Trophoblast cell (in vitro differentiated cells and primary cell): ENCODE measurements at regions not wholly inside any gene's neighbourhood (a gene's known extent, or its start where the extent isn't known, plus 50 kb on each side); places are given as distances from the start of the nearest gene placed in this dataset.

ENCODE experiments used
- DNase-seq, 2 donors: peaks; one replicate each; pipeline ENCODE4 v3.0.0-alpha.2; 2016
- H2AFZ ChIP-seq: 2 replicates; pipeline ENCODE4 v1.6.1; 2013; ENCODE audit warnings: low read length, moderate library complexity, mild to moderate bottlenecking; ENCODE audit not compliant: insufficient read depth, poor library complexity
- H2AK5ac ChIP-seq: 2 replicates; pipeline ENCODE4 v1.6.1; 2013; ENCODE audit warnings: mild to moderate bottlenecking, low read length
- H2BK120ac ChIP-seq: 2 replicates; pipeline ENCODE4 v1.6.1; 2013; ENCODE audit warnings: low read length, mild to moderate bottlenecking, moderate library complexity; ENCODE audit not compliant: insufficient read depth, poor library complexity
- H2BK12ac ChIP-seq: 2 replicates; pipeline ENCODE4 v1.6.1; 2013; ENCODE audit warnings: mild to moderate bottlenecking, low read length, moderate library complexity
- H2BK5ac ChIP-seq: 2 replicates; pipeline ENCODE4 v1.6.1; 2013; ENCODE audit warnings: low read length, low read depth, moderate library complexity, mild to moderate bottlenecking; ENCODE audit not compliant: poor library complexity
- H3K14ac ChIP-seq: 2 replicates; pipeline ENCODE4 v1.6.1; 2013; ENCODE audit warnings: mild to moderate bottlenecking, low read length
- H3K18ac ChIP-seq: 2 replicates; pipeline ENCODE4 v1.6.1; 2013; ENCODE audit warnings: mild to moderate bottlenecking, low read length
- H3K23ac ChIP-seq: 2 replicates; pipeline ENCODE4 v1.6.1; 2013; ENCODE audit warnings: low read length
- H3K27ac ChIP-seq: 2 replicates; pipeline ENCODE4 v1.5.1; 2013; ENCODE audit warnings: low read depth, mild to moderate bottlenecking, inconsistent platforms, low read length, moderate library complexity
- H3K27me3 ChIP-seq: 2 replicates; pipeline ENCODE4 v1.6.1; 2013; ENCODE audit warnings: inconsistent platforms, mild to moderate bottlenecking, low read length, moderate library complexity; ENCODE audit not compliant: insufficient read depth
- H3K36me3 ChIP-seq, 2 experiments: 1 replicate in 1 of 2; 2 replicates in 1 of 2; pipeline ENCODE4 v1.6.1; 2013; ENCODE audit warnings: low read length in 2 of 2, mild to moderate bottlenecking in 2 of 2, moderate library complexity in 1 of 2; ENCODE audit not compliant: insufficient read depth in 2 of 2, control insufficient read depth in 1 of 2
- H3K4ac ChIP-seq: 2 replicates; pipeline ENCODE4 v1.6.1; 2013; ENCODE audit warnings: low read depth, mild to moderate bottlenecking, low read length, moderate library complexity
- H3K4me1 ChIP-seq, 2 experiments: 1 replicate in 1 of 2; 2 replicates in 1 of 2; pipeline ENCODE4 v1.6.1; 2013; ENCODE audit warnings: low read length in 2 of 2, mild to moderate bottlenecking in 2 of 2, moderate library complexity in 1 of 2; ENCODE audit not compliant: insufficient read depth in 2 of 2, control insufficient read depth in 1 of 2
- H3K4me2 ChIP-seq: 2 replicates; pipeline ENCODE4 v1.6.1; 2013; ENCODE audit warnings: inconsistent platforms, mild to moderate bottlenecking, low read length, moderate library complexity
- H3K4me3 ChIP-seq: 2 replicates; pipeline ENCODE4 v1.5.1; 2013; ENCODE audit warnings: mild to moderate bottlenecking, low read depth, low read length, inconsistent platforms
- H3K79me1 ChIP-seq: one replicate; pipeline ENCODE4 v1.6.1; 2013; ENCODE audit warnings: low read length
- H3K79me2 ChIP-seq: 2 replicates; pipeline ENCODE4 v1.6.1; 2013; ENCODE audit warnings: low read length, mild to moderate bottlenecking; ENCODE audit not compliant: control insufficient read depth, insufficient read depth, poor library complexity
- H3K9ac ChIP-seq: 2 replicates; pipeline ENCODE4 v1.6.1; 2013; ENCODE audit warnings: mild to moderate bottlenecking, low read length
- H3K9me3 ChIP-seq: 2 replicates; pipeline ENCODE4 v1.6.1; 2013; ENCODE audit warnings: low read depth, mild to moderate bottlenecking, control low read depth, inconsistent platforms, low read length; ENCODE audit not compliant: insufficient read depth
- H4K12ac ChIP-seq: 2 replicates; pipeline ENCODE4 v1.6.1; 2013; ENCODE audit warnings: low read depth, mild to moderate bottlenecking, low read length, moderate library complexity
- H4K8ac ChIP-seq: 2 replicates; pipeline ENCODE4 v1.6.1; 2013; ENCODE audit warnings: low read depth, mild to moderate bottlenecking, low read length, moderate library complexity
- H4K91ac ChIP-seq: one replicate; pipeline ENCODE4 v1.6.1; 2013; ENCODE audit warnings: low read depth, mild to moderate bottlenecking, low read length, moderate library complexity
- WGBS: extraction: QIAGEN DNeasy Blood & Tissue Kit; methylation state at CpG from one replicate; pipeline ENCODE4 v1.1.7; 2013; ENCODE audit warnings: missing lambda C conversion rate; ENCODE audit not compliant: insufficient read length, insufficient coverage; ENCODE audit errors: extremely low coverage; 5-methylcytosine and 5-hydroxymethylcytosine counted together

GRCh38 chr6:145091586-145092142 is 643.7 kb downstream of the EPM2A start:
- H2AK5ac ChIP-seq: no peak overlapping the region
- no peak overlapping the region for H3K14ac ChIP-seq
- H3K4me3 ChIP-seq: no peak overlapping the region
- no peak overlapping the region for H2BK12ac ChIP-seq
- H3K27me3 ChIP-seq: no peaks in the 10 kb centered on the region
- no peaks in the 10 kb centered on the region for H3K36me3 ChIP-seq
- H4K91ac ChIP-seq: no peak overlapping the region
- H2BK5ac ChIP-seq: no peak overlapping the region
- no peaks in the 10 kb centered on the region for H3K79me1 ChIP-seq
- no peaks in the 10 kb centered on the region for H3K79me2 ChIP-seq
- H3K4me2 ChIP-seq: no peak overlapping the region
- H3K18ac ChIP-seq: no peak overlapping the region
- no peak overlapping the region for H2BK120ac ChIP-seq
- H3K9ac ChIP-seq: no peak overlapping the region
- H3K23ac ChIP-seq: no peak overlapping the region
- H3K9me3 ChIP-seq: no peaks in the 10 kb centered on the region
- no peak overlapping the region for H4K8ac ChIP-seq
- no CpG with 5 or more reads among the region's 2 CpGs for WGBS
- DNase-seq: no peak
- no peak overlapping the region for H3K4ac ChIP-seq
- H4K12ac ChIP-seq: no peak overlapping the region
- no peaks in the 10 kb centered on the region for H3K4me1 ChIP-seq
- H3K27ac ChIP-seq: no peak overlapping the region
- no peak overlapping the region for H2AFZ ChIP-seq

- no peak overlapping the region for H3K27ac ChIP-seq
- no peaks in the 10 kb centered on the region for H3K79me2 ChIP-seq
- no peak overlapping the region for H2BK5ac ChIP-seq
- no peak overlapping the region for H4K91ac ChIP-seq
- no peak overlapping the region for H3K4ac ChIP-seq
- no peak overlapping the region for H3K9ac ChIP-seq
- no peaks in the 10 kb centered on the region for H3K36me3 ChIP-seq
- no peak overlapping the region for H2AFZ ChIP-seq
- no peak for DNase-seq
- H4K8ac ChIP-seq: no peak overlapping the region
- H2BK120ac ChIP-seq: no peak overlapping the region
- H3K4me2 ChIP-seq: no peak overlapping the region
- no peaks in the 10 kb centered on the region for H3K4me1 ChIP-seq
- H2AK5ac ChIP-seq: no peak overlapping the region
- no peak overlapping the region for H4K12ac ChIP-seq
- H3K9me3 ChIP-seq: no peaks in the 10 kb centered on the region
- no peak overlapping the region for H3K23ac ChIP-seq
- no peak overlapping the region for H3K4me3 ChIP-seq
- no peak overlapping the region for H2BK12ac ChIP-seq
- no peak overlapping the region for H3K18ac ChIP-seq
- no CpG with 5 or more reads among the region's 4 CpGs for WGBS
- H3K14ac ChIP-seq: no peak overlapping the region
- no peaks in the 10 kb centered on the region for H3K79me1 ChIP-seq
- H3K27me3 ChIP-seq: no peaks in the 10 kb centered on the region
Measured at GRCh38 chr6:145092554-145092953, 642.8 kb downstream of the EPM2A start.

GRCh38 chr6:145093226-145093625 is 642.1 kb downstream of the EPM2A start:
- no peak overlapping the region for H2BK5ac ChIP-seq
- H4K8ac ChIP-seq: no peak overlapping the region
- H3K14ac ChIP-seq: no peak overlapping the region
- no peaks in the 10 kb centered on the region for H3K9me3 ChIP-seq
- H2BK12ac ChIP-seq: no peak overlapping the region
- no peak overlapping the region for H3K4ac ChIP-seq
- H2BK120ac ChIP-seq: no peak overlapping the region
- no peaks in the 10 kb centered on the region for H3K27me3 ChIP-seq
- H3K79me1 ChIP-seq: no peaks in the 10 kb centered on the region
- no peak overlapping the region for H3K4me3 ChIP-seq
- H3K18ac ChIP-seq: no peak overlapping the region
- H3K23ac ChIP-seq: no peak overlapping the region
- no peaks in the 10 kb centered on the region for H3K79me2 ChIP-seq
- H3K27ac ChIP-seq: no peak overlapping the region
- no peak overlapping the region for H4K12ac ChIP-seq
- no peak overlapping the region for H3K4me2 ChIP-seq
- H4K91ac ChIP-seq: no peak overlapping the region
- no peak overlapping the region for H2AFZ ChIP-seq
- no peaks in the 10 kb centered on the region for H3K36me3 ChIP-seq
- DNase-seq: no peak
- H2AK5ac ChIP-seq: no peak overlapping the region
- H3K4me1 ChIP-seq: no peaks in the 10 kb centered on the region
- no CpG with 5 or more reads among the region's 2 CpGs for WGBS
- no peak overlapping the region for H3K9ac ChIP-seq

GRCh38 chr6:145096846-145097245 is 638.5 kb downstream of the EPM2A start:
- Histone ChIP-seq H3K79me2 (no peaks in the 10 kb centered on the region), H3K4me3 (no peak overlapping the region), H4K12ac (no peak overlapping the region), H3K4me2 (no peak overlapping the region), H3K18ac (no peak overlapping the region), H2AFZ (no peak overlapping the region), H3K23ac (no peak overlapping the region), H2AK5ac (no peak overlapping the region), H3K27ac (no peak overlapping the region), H3K36me3 (no peaks in the 10 kb centered on the region), H4K8ac (no peak overlapping the region), H3K27me3 (no peaks in the 10 kb centered on the region), H3K9me3 (no peaks in the 10 kb centered on the region), H3K4ac (no peak overlapping the region), H2BK5ac (no peak overlapping the region), H2BK12ac (no peak overlapping the region), H4K91ac (no peak overlapping the region), H2BK120ac (no peak overlapping the region), H3K9ac (no peak overlapping the region), H3K14ac (no peak overlapping the region), H3K4me1 (no peaks in the 10 kb centered on the region), H3K79me1 (no peaks in the 10 kb centered on the region)
- no peak for DNase-seq
- no CpG with 5 or more reads among the region's 1 CpG for WGBS
